ENCODE measurements at regions not wholly inside any gene's neighbourhood (a gene's known extent, or its start where the extent isn't known, plus 50 kb on each side); places are given as distances from the start of the nearest gene placed in this dataset.

DNA sequence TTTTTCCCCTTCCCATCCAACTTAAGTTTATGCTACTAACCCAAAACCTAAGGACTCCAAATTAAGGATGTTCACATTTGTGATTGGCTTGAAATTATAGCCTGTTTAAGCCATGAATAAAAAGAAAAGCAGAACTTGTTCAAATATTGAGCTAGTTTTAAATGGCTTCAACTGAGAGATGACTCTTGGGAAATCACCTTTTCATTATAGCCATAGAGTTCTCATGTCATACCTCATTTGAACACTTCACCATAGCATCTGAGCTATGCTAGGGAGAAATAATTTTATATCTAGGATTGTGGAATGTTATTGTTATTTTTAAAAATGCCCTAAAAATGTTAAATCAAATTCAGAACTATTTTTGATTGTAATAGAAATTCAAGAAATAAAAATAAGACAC lies 409.2 kb upstream of the RARB start:
- no peak for DNase-seq

DNA sequence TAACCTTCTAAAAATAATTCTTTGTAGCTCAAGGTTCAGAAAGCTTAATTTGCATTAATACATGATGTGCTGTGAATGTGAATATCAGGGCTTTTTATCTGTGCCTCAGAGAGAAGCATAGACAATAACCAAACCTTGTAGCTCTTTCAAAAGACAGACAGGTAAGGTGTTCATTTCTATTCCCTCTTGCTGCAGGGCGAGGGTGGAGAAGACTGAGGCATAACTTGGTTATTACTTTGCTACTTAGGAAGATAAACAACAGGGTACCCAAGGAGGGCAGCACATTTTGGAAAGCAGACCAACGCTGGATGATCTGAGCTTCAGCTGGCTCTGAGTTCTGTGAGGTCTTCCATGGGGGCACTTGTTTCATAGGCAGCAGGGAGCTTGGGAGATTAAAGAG lies 408.6 kb upstream of the RARB start:
- no peak for DNase-seq

DNA sequence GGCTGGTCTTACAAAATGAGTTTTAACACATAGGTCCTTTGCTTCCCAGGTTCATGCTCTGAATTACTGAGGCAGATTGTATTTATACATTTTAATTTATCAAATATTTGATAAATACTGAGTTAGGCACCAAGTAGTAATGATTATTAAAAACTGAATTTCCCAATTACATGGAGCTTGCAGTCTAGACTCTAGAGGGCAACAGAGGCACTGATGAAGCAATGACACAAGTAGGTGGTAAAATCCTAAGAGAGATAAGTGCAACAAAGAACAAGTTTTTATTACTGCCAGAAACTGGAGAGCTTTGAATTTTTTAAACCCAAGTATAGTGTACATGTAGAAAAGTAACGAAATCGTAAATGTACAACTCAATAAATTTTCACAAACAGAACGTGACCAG lies 406.2 kb upstream of the RARB start:
- DNase-seq: no peak

DNA sequence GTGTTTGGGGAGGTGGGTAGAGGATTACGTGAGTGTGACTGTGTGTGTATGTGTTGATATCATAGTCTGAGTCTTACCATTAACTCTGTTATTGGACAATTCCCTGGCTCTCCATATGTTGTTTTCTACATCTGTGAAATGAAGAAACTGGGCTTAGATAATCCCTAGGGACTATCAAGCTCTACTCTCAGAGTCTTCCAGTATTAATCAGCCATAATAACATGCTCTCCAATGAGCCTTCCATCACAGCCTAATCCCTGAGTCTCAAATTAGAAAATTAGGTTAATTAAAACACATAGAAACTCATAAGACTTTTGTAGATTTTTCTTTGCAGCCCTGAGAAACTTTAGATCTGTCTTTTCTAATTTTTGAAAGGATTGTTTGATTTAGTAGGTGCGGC lies 404.2 kb upstream of the RARB start:
- no peak for DNase-seq

DNA sequence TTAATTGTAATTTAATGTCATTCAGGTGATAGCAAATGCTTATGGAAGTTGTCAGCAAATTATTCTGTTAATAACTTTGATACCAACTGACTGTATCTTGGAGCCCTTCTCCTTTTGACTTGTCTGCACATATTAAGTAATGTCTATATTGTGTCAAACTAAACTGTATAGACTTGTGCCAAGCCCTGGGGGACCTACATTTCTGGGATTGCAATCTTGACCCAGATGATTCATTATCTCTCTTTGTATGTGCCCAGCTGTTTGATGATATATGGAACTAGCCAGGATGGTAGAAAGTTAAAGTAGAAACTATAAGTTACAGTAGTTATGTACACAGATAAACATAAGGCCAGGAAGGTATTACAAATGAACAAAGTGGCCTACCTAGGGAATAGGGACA lies 402.8 kb upstream of the RARB start:
- no peak for DNase-seq

DNA sequence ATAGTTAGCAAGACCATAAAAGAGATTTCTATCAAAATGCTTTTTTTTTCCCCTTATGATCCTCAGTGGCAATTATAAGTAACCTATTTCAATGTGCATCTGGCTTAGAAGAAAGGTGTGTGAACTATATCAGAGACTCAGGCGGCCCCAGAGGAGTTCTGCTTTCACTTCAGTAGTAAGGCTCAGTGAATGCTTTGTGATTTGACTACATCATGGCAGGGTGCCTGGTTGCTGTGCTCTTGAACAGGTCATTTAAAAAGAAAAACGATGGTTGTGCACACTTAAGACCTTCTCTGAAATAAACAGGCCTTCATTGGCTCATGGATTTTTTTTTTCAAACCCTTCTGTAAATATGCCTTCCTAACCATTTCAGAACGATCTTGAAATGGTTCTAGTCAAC lies 400.4 kb upstream of the RARB start:
- no peak for DNase-seq

DNA sequence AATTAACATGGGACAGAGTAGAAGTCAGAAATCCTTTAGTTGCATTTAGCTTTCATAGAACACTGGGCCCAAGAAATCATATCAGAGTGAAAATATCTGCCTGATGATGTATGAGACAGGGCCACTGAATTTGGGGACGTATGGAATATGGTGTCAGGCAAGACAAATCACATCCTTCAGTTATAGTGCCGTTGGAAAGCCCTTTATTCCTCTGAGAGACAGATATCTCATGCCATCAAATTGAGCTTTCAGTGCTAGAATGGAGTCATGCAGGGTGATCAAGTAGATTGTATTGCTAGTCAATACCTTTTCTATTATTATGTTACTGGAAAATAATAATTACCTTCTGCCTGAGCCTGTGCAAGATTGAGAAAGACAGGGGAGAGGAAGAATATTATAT lies 398.2 kb upstream of the RARB start:
- DNase-seq: no peak

DNA sequence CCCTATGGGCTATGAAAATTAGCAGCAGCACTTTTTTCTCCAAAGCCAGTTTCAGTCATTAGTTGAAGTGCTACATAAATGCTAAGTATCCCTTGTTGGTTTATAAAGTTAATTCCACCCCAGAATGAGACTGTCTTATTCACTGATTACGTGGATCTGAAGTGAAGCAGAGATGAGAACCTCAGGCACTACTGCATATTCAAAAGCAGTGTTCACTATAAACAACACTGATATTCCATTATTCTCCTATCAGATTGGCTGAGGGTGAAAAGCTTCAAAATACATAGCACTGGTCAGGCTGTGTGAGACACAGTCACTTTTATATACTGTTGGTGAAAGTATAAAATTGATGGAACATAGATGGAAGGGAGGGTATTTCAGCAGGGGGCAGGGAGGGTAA lies 395.7 kb upstream of the RARB start:
- DNase-seq: no peak

DNA sequence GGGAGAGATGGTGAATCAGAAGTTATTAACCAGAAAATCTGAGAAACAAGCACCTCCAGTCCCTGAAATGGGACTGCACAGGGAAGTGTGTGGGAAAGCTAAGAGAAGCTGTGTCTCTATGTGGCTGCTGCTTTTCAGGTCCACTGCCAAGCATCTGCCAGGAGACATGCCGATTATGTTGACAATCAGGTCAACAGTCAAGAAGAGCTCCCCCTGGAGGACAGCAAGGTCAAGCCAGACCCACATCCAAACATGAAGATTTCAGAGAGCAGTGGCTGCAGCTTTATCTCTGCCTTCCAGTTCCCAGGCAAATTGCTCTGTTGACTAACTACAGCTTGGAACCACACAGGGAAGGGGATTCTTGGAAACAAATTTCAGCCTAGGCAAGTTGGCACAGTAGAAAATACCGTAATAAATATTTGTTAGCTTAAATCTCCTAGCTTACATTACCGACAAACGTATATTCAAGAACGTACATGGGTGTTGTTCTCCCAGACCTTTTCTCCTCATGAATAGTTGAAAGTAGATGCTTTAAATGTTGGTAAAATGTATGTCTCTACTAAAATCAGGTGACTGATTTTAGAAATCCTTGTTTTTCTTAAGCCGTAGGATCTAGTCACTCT lies 394.5 kb upstream of the RARB start:
- DNase-seq: no peak

DNA sequence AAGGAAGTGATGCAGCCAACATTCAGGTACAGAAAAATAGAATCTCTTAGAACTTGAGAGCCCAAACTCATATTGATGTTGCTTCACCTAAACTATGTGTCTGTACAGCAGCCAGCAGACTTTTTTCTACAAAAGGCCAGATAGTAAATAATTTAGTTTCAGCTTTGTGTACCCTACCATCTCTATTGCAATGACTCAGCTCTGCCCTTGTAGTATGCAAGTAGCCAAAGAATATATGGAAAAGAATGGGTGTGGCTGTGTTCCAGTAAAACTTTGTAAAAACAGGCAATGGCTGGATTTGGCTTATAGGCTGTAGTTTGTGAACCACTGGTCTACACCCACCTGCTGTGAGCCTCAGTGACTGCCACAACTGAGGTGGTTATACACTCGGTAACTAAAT lies 392.5 kb upstream of the RARB start:
- no peak for DNase-seq

DNA sequence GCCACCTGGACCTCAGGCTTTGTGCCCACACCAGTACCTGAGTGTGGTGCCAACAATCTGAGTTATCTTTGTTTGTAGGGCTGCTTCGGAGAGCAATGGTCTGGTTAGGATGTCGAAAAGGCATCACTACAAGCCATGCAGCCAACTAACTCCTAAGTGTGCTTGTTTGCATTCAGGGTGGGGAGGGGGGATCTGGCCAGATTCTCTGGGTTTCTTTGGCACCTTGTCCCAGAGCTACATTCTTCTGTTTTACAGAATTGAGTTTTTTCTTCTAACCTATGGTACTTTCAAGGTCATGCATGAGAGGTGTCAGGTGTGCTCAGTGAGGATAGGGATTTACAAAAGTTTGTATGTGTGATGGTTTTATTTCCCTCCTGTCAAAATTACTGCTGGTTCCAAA lies 391.4 kb upstream of the RARB start:
- no peak for DNase-seq

DNA sequence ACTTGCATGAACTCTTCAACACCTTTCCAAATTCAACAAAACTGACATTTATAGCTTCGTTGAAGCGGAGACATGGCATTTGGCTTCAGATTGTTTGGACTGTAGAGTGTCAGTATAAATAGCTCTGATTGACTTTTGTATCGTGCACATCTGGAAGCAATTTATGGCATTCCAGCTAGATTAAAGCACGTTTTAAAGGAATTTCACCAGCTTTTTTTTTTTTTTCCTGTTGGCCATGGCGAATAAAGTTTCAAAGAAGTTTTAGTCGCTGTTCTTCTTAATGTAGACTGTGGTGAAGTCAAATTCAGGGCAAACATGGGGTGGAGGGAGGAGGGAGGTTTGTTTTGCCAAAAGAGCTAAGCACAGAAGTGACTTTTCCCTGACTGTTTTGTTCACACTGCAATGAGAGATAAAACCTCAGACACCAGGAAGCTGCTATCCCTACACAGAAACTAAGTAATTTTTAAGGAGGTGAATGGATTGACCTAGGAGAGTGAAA lies 391.0 kb upstream of the RARB start:
- no peak for DNase-seq

DNA sequence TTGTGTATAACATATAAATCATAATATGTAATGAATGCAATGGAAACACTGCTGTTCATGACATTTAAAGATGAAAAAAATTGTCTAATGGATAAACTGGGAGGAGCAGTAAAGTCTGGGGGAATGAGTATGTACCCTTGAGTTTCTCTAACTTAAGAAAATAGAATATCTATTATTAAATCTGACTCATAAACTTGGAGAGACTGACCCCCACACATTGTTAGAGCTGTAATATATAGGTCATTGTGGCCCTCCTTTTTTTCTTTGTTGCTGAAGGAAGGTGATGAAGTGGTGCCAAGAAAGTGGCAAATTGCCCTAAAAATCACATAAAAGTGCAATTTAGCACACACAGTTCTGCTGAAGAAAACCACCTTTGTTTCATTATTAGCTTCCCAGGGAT lies 389.8 kb upstream of the RARB start:
- no peak for DNase-seq

DNA sequence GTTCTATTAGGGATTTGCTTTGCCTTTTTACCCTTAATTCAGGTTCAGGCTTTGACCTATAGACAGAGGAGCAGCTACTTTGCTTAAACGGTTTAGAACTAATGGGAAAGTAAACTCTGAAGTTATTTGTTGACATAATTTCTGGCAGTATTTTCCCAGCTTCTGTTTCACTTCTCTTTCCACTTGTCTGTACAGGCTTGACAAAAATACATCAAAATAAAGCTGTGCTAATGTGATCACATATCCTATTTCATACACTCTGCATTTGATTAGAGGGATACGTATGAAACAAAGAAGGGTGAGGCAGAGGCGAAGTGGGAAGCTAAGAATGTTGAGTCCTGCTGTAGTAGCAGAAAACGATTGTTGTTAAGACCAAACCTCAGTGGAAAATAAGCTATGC lies 389.1 kb upstream of the RARB start:
- no peak for DNase-seq

DNA sequence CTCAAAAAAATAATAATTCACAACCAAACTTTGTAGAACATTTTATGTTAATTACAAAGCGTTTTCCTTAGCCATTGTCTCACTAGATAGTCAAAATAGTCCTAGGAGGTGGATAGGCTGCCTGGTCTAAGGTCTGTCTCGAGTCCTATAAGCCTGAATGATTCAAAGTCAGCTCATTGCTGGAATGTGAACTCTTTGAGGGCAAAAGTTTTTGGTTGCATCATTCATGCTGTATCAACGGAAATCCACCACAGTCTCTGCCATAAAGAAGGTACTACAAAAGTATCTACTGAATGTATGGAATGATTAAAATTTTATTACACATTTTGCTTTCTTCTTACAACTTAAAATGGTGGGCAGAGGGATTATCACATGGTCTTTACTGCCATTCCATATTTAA lies 387.3 kb upstream of the RARB start:
- DNase-seq: no peak

DNA sequence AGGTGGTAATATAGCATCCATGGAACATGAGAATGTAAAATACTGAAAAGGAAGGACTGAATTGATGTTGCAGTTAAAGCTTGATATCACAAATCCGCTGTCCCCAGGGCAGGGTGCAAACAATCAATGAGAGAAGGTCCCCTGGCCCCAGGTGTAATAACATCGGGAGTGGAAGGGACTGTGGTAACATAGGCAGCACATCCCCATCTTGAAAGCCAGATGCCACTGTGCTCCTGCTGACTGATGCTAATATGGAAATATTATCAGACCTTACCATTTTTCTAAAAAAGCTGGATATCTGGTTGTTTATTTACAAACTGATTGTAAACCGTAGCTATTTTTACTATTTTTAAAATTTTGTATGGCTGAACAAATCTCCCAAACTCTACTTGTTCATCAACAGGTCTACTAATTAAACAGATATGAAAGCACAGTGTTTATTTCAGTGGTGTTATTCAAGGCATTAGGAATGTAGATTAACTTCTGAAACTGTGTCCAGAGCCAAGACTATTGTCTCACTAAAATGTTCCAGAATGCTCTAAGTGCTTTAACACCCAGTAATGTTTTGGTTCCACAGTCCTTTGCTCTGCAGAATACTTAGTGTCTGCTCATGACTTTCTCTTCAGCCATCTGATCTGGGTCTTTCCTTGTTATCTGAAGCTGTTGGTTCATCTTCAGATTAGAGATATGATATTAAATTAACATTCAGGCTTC lies 386.0 kb upstream of the RARB start:
- no peak for DNase-seq

DNA sequence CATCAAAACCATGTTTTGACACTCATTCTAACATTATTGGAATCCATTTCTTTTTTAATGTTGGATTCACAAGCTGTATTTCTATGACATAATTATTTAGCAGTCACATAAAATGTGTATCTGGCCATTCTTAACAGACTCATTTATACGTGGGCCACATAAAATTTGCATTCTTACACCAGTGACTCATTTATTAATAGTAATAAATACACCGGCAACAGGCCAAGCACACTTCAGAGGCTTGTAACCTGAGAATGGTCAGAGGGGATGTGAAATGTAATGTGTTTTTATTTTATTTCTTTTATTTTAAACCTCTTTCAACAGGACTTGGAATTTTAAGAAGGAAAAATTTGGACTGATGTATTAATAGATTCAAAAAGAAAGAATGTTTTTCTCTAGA lies 384.9 kb upstream of the RARB start:
- no peak for DNase-seq

DNA sequence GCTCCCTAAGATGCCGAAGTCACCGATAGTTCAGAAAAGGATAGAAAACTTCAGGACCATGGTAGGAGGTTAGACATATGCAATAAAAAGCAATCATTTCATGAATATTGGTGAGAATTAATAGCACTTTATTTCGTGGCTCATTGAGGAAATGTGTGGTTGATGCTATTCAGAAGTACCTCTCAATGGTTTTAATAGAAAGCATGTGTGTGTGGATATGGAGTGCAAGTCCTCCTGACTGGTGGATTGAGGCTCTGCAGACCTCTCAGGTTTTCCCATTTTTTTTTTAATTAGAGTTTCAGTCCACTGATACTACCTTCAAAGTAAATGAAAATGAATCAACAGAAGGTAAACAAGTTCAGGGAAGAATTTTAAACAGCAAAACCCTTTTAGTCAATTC lies 384.3 kb upstream of the RARB start:
- DNase-seq: no peak

DNA sequence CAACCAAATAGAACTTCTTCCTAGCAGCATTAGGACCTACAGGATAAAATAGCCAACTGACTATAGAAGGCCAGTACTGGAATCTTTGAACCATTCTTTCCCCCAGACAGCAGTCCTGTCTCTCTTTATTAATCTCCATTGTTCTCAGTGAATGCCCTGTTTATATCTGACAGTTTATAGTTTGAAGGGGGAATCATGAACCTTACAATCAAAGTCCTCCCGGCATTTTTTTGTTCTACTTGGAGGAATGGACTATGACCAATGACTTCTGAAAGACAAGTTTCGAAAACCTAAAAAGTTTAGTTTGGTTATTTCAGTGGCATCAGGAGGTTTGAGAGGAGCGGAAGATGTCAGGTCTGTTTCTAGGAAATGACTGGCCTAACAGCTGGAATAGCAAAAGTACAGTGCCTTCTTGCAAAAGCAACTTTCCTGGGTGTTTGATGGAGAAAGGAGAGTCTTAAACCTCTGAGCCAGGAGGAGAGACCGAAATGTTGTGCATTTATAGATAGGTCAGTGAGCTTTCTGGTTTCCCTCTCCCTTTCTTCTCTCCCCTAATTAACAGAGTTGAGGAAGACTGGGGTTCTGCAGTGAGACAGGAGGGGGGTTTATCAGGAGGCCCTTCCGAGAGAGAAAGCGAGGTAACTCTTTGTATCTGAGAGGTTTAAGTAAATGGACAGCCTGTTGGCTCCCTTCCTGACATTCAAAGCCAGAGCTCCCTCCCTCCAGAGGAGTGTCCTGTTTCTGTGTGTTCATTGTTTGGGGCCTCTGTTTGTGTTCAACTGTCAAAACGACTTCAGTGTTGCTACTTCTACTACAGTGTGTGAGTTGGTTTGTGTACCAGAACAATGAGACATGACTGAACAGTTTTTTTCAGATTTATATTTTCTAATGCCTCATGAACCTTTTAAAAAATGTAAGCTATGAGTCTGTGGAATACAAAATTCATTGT lies 383.0 kb upstream of the RARB start:
- no peak for DNase-seq

DNA sequence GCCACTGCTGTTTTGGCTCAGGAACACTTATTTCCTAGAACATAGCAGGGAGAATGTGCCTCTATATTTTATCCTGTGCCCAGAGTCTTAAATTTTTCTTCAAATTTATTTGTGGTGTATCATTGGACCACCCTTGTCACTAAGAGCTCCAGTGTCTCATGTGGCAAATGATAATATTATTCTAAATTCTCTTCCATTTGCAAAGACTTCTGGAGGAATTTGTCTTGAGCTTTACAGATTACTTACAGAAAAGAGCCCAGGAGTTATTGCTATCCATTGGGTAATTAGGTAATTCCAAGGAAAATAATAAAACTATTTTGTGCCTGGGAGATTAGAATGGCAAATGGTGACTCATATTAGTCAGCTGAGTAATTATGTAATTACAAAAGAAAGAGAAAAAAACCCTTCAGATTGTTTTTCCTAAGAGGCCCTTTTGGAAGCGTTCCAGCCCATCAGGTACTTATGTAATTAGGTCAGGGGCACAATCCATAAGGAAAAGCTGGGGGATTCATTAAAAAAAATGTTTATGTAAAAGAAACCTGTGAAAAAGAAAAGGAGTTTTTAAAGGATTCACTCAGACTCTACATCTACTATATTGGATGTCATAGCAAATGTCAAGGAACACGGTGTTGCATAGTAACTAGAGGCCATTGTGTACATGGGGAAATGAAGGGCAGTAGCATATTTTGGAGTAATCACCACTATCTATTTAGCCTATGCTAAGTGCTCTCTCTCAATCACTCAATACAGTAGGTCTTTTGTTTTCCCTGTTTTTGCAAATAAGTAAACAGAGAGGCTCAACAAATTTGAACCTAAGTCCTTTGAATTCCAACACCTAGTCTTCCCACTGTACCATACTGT lies 380.9 kb upstream of the RARB start:
- DNase-seq: no peak

DNA sequence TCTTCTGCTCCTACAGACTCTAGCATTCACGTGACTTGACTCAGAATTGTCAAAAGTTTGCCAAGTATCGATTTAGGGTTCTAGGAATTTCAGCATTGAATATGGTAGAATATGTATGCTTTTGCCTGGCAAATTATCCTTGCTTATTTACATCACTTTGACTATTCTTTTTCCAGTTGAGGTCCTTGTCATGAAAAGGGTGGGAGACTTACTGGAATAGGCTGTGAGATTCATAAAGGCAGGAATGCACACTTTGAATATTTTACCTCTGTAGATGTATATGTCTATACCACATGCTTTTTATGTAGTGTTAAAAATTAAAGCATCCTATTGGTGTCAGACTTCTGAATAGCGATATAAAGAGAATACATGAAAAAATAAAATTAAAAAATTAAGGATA lies 378.8 kb upstream of the RARB start:
- no peak for DNase-seq

DNA sequence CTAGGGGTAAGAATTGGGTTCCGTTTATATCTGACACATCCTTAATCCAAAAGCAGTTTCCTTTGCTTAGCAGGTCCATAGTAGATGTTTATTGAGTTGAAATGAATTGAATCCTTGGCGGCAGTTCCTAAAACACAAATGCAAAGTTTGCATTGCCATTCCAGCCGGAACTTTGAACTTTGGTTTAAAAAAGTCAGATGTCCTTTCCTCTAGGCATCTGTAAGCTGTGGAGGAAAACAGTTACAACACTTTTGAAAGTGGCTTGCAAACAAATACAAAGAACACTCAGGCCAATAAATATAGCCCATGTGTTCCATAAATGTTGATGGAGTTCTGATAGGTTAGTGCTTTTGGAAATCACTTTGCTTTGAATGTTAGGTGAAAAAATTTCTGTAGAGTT lies 374.7 kb upstream of the RARB start:
- no peak for DNase-seq

Measured in activated CD4-positive, alpha-beta T cell treated with anti-CD3 and anti-CD28 coated beads for 4 hours (primary cell).